Peyer's patch (tissue), 4 donors: ENCODE measurements at regions not wholly inside any gene's neighbourhood (a gene's known extent, or its start where the extent isn't known, plus 50 kb on each side); places are given as distances from the start of the nearest gene placed in this dataset.

Experiments used
- DNase-seq, 3 donors: peaks; one replicate each; pipeline ENCODE4 v3.0.0-alpha.2; 2017 to 2019
- H3K27ac ChIP-seq, 4 donors: fragments of 200-600 bp; sonication (generic); one replicate each; pipeline ENCODE4 v1.5.1; 2016 to 2019
- H3K27me3 ChIP-seq, 2 donors: fragments of 200-600 bp; sonication (generic); one replicate each; pipeline ENCODE4 v1.5.1; 2019
- H3K36me3 ChIP-seq, 3 donors: fragments of 200-600 bp; sonication (generic); one replicate each; pipeline ENCODE4 v1.5.1; 2016 to 2019
- H3K4me1 ChIP-seq, 4 donors: fragments of 200-600 bp; sonication (generic); one replicate each; pipeline ENCODE4 v1.5.1; 2016 to 2019
- H3K4me3 ChIP-seq, 4 donors: fragments of 200-600 bp; sonication (generic); 1 replicate in 3 of 4; 2 replicates in 1 of 4; pipeline ENCODE4 v1.5.1; 2016 to 2019; ENCODE audit warnings: mild to moderate bottlenecking in 1 of 4
- H3K9me3 ChIP-seq, 4 donors: fragments of 200-600 bp; sonication (generic); one replicate each; pipeline ENCODE4 v1.5.1; 2016 to 2019; ENCODE audit warnings: mild to moderate bottlenecking in 1 of 4
- POLR2A ChIP-seq, 2 donors: fragments of 450-650 bp; IDR thresholded peaks; one replicate each; pipeline ENCODE4 v1.5.1; 2017; ENCODE audit warnings: antibody characterized with exemption in 2 of 2, mild to moderate bottlenecking in 2 of 2, moderate library complexity in 2 of 2
- TF ChIP-seq, protein P1 (sequence below), 6 experiments: fragments of 450-650 bp in 4 of 6; fragments of 200-600 bp in 2 of 6; sonication (generic) in 1 of 6; IDR thresholded peaks; one replicate each; pipeline ENCODE4 v1.5.1; 2017 to 2019; ENCODE audit warnings: antibody characterized with exemption in 6 of 6, mild to moderate bottlenecking in 3 of 6, moderate library complexity in 1 of 6

DNA sequence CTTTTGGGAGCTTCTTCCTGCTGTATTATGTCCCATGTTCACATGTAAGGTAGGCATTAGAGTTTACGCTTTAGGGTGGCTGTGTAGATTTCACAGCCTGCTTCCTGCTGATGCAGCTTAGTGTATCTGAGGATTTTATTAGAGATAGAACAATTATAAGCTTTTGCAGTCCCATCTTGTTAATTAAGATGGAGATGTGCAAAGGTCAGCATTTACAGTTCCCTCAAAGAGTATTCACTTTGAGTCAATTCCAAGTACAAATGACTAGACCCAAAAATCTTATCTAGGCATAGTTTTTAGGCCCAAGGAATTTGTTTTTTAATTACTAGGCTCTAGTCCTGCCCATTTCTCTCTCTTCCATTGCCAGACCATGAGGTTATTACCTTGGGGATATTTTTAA is 239.9 kb upstream of the PHF14 start:
- no peak overlapping the region for H3K27ac ChIP-seq
- H3K4me1 ChIP-seq, result no peaks in the 10 kb centered on the region
- no peaks in the 10 kb centered on the region for H3K36me3 ChIP-seq
- H3K27me3 ChIP-seq, result no peaks in the 10 kb centered on the region
- TF ChIP-seq, protein P1, sequence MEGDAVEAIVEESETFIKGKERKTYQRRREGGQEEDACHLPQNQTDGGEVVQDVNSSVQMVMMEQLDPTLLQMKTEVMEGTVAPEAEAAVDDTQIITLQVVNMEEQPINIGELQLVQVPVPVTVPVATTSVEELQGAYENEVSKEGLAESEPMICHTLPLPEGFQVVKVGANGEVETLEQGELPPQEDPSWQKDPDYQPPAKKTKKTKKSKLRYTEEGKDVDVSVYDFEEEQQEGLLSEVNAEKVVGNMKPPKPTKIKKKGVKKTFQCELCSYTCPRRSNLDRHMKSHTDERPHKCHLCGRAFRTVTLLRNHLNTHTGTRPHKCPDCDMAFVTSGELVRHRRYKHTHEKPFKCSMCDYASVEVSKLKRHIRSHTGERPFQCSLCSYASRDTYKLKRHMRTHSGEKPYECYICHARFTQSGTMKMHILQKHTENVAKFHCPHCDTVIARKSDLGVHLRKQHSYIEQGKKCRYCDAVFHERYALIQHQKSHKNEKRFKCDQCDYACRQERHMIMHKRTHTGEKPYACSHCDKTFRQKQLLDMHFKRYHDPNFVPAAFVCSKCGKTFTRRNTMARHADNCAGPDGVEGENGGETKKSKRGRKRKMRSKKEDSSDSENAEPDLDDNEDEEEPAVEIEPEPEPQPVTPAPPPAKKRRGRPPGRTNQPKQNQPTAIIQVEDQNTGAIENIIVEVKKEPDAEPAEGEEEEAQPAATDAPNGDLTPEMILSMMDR (IDR thresholded peaks at IDR 0.05), result no peak
- no peak for TF ChIP-seq POLR2A (IDR thresholded peaks at IDR 0.05)
- DNase-seq, result no peak
- H3K9me3 ChIP-seq, result no peaks in the 10 kb centered on the region
- H3K4me3 ChIP-seq, result no peak overlapping the region

DNA sequence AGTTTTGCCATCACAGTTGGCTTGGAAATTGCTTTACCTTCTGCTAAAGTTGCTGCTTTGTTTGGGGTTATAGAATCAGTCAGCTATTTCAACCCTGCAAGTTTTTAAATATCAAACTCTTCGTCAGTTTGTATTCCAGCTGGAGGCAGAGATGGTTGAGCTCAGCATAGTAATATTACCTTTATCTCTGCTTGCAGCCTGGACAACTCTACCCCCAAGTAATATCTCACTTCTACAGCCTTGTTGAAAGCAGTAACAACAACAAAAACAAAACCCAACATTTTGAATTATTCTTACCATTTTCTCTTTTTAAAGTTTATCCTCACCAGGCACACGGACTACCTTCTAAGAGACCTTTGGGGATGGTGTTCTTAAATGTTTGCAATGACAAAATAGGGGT is 239.1 kb upstream of the PHF14 start:
- DNase-seq, result no peak
- no peak overlapping the region for H3K4me3 ChIP-seq
- no peak overlapping the region for H3K27ac ChIP-seq
- no peaks in the 10 kb centered on the region for H3K36me3 ChIP-seq
- no peaks in the 10 kb centered on the region for H3K9me3 ChIP-seq
- H3K4me1 ChIP-seq, result no peaks in the 10 kb centered on the region
- H3K27me3 ChIP-seq, result no peaks in the 10 kb centered on the region
- TF ChIP-seq POLR2A (IDR thresholded peaks at IDR 0.05), result no peak
- TF ChIP-seq, protein P1 (IDR thresholded peaks at IDR 0.05), result no peak

DNA sequence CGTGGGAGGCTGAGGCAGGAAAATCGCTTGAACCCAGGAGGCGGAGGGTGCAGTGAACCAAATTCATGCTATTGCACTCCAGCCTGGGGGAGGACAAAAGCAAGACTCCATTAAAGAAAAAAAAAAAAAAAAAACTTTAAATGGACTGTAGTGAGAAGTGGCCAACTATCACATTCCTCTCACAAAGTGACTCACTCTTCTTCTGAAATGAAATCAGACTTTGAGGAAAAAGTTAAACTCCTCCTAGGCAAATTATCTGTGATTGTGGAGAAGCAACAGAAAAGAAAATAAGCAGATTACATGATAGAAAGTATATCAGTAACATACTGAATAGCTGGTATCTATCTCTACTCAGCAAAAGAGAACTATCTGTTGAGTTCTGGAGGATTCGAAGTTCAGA is 234.3 kb upstream of the PHF14 start:
- Histone ChIP-seq H3K36me3 (no peaks in the 10 kb centered on the region), H3K9me3 (no peaks in the 10 kb centered on the region), H3K27ac (no peak overlapping the region), H3K4me1 (no peaks in the 10 kb centered on the region), H3K4me3 (no peak overlapping the region), H3K27me3 (no peaks in the 10 kb centered on the region)
- no peak for DNase-seq
- TF ChIP-seq POLR2A (IDR thresholded peaks at IDR 0.05), result no peak

DNA sequence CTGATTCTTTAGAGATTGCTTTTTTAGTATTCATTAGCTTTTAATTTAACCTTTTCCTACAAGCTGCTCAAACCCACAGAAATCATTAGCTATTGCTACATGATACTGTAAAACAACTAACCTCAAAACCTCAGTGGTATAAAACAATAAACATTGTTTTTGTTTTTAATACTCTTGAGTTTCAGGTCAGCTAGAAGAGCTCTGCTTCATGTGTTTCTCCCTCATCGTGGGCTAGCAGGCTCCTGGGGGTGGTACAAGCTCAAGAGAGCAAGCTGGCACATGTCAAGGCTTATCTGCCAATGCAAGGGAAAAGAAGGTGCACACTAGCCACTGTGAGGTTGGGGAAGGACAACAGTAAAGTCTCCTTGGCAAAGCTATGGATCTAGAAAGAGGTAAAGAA is 232.9 kb upstream of the PHF14 start:
- no peak for DNase-seq
- Histone ChIP-seq H3K36me3 (no peaks in the 10 kb centered on the region), H3K9me3 (no peaks in the 10 kb centered on the region), H3K27me3 (no peaks in the 10 kb centered on the region), H3K4me1 (no peaks in the 10 kb centered on the region), H3K27ac (no peak overlapping the region), H3K4me3 (no peak overlapping the region)
- TF ChIP-seq, protein P1 (IDR thresholded peaks at IDR 0.05), result no peak
- no peak for TF ChIP-seq POLR2A (IDR thresholded peaks at IDR 0.05)

DNA sequence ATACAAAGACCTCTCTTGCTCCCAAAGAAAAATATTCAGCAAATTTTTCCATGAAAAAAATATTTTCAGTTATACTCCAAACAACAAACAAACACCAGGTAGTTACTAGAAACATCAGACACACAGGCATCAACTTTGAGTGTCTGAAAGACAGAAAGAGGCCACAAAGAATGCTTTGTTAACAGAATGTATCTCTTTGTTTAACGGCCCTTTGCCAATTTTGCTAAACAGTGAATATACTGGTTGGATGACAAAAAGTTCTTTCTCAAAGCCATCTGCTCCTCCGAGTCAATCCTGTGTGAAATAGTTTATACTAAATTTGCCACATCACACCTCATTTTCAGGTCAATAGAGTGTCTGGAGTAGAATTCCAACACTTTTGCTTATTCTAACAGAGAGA is 216.7 kb upstream of the PHF14 start:
- Histone ChIP-seq H3K27me3 (no peaks in the 10 kb centered on the region), H3K9me3 (peaks cover 0 to 5% (median 0%) of the 10 kb centered on the region in 4 donors), H3K4me3 (no peak overlapping the region), H3K4me1 (no peaks in the 10 kb centered on the region), H3K27ac (no peak overlapping the region), H3K36me3 (no peaks in the 10 kb centered on the region)
- TF ChIP-seq, protein P1 (IDR thresholded peaks at IDR 0.05), result no peak
- no peak for TF ChIP-seq POLR2A (IDR thresholded peaks at IDR 0.05)
- DNase-seq, result no peak

DNA sequence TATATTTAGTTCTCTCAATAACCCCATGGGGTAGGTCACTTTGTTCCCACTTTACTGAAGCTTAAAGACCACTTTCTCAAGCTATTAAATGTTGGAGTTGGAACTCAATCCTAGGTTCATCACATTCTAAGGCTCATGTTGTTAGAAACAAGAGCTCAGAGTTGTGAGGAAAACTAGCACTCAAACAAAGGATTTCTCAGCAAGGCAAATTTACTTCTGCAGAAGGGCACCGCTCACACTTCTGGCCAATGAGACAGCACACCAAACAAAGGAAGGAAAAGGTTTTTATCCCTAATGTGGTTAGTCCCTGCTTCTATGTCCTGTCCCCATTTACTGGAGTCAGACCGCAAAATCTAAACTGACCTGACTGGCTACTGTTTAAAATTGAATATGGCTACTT is 214.6 kb upstream of the PHF14 start:
- Histone ChIP-seq H3K4me1 (no peaks in the 10 kb centered on the region), H3K4me3 (no peak overlapping the region), H3K9me3 (peaks cover 0 to 5% (median 0%) of the 10 kb centered on the region in 4 donors), H3K27ac (no peak overlapping the region), H3K36me3 (no peaks in the 10 kb centered on the region), H3K27me3 (no peaks in the 10 kb centered on the region)
- TF ChIP-seq, protein P1 (IDR thresholded peaks at IDR 0.05), result no peak
- no peak for TF ChIP-seq POLR2A (IDR thresholded peaks at IDR 0.05)
- no peak for DNase-seq
